B cell (primary cell): ENCODE measurements at regions not wholly inside any gene's neighbourhood (a gene's known extent, or its start where the extent isn't known, plus 50 kb on each side); places are given as distances from the start of the nearest gene placed in this dataset.

ENCODE experiments used
- ATAC-seq: fragments of 200-7000 bp; cut with Tn5 transposase; one replicate; pipeline ENCODE4 v1.10.0; 2021; ENCODE audit warnings: low read depth, mild to moderate bottlenecking, moderate number of reproducible peaks, moderate library complexity
- CTCF ChIA-PET: fragments of 350-600 bp; sonication (Branson Sonifier 250); formaldehyde crosslinking; loops from one replicate; lab custom pipeline; 2021; ENCODE audit warnings: antibody characterized with exemption, inconsistent platforms; lab: Charles Lee
- POLR2A ChIA-PET: fragments of 350-600 bp; sonication (Branson Sonifier 250); formaldehyde crosslinking; loops from one replicate; lab custom pipeline; 2021; ENCODE audit warnings: antibody characterized with exemption; lab: Charles Lee
- DNase-seq: peaks from one replicate; pipeline ENCODE4 v3.0.0; 2013
- H2AFZ ChIP-seq: 2 replicates; pipeline ENCODE4 v1.6.1; 2012; ENCODE audit warnings: mild to moderate bottlenecking, low read depth, low read length; ENCODE audit not compliant: insufficient read depth, poor library complexity, severe bottlenecking
- H3K27ac ChIP-seq, 2 donors: 1 replicate in 1 of 2; 2 replicates in 1 of 2; pipeline ENCODE4 v1.5.1; 2012 to 2013; ENCODE audit warnings: low read length in 2 of 2, mild to moderate bottlenecking in 2 of 2, moderate library complexity in 1 of 2
- H3K27me3 ChIP-seq, 4 experiments: fragments of 200-600 bp in 1 of 4; sonication (generic) in 1 of 4; replicated peaks in 1 of 4; 1 replicate in 2 of 4; 2 replicates in 2 of 4; pipeline versions ENCODE4 v1.6.1 to v1.7.0; 2013 to 2016; ENCODE audit warnings: low read length in 3 of 4, mild to moderate bottlenecking in 2 of 4, mixed read lengths in 1 of 4, moderate library complexity in 1 of 4; ENCODE audit not compliant: insufficient read depth in 4 of 4, control insufficient read depth in 3 of 4; ENCODE audit errors: control extremely low read depth in 1 of 4
- H3K36me3 ChIP-seq, 2 experiments: replicated peaks in 1 of 2; 1 replicate in 1 of 2; 2 replicates in 1 of 2; pipeline versions ENCODE4 v1.6.1 to v1.7.1; 2013; ENCODE audit warnings: low read length in 1 of 2; ENCODE audit not compliant: insufficient read depth in 2 of 2, control insufficient read depth in 1 of 2; ENCODE audit errors: control extremely low read depth in 1 of 2, extremely low read depth in 1 of 2
- H3K4me1 ChIP-seq, 2 donors: fragments of 200-600 bp in 1 of 2; sonication (generic) in 1 of 2; 1 replicate in 1 of 2; 2 replicates in 1 of 2; pipeline versions ENCODE4 v1.5.1 to v1.6.1; 2013 to 2017; ENCODE audit warnings: low read length in 2 of 2; ENCODE audit not compliant: control insufficient read depth in 2 of 2, insufficient read depth in 2 of 2
- H3K4me2 ChIP-seq: replicated peaks from 2 replicates; pipeline ENCODE3; 2012; ENCODE audit warnings: mild to moderate bottlenecking, low read depth, low read length; ENCODE audit not compliant: poor library complexity, severe bottlenecking
- H3K4me3 ChIP-seq, 5 experiments: fragments of 200-600 bp in 1 of 5; sonication (generic) in 1 of 5; 1 replicate in 3 of 5; 2 replicates in 2 of 5; pipeline versions ENCODE4 v1.5.1 to v1.7.0; 2011 to 2016; ENCODE audit warnings: low read length in 4 of 5, mild to moderate bottlenecking in 4 of 5, low read depth in 2 of 5, control low read depth in 1 of 5, moderate library complexity in 1 of 5; ENCODE audit not compliant: insufficient read depth in 1 of 5; ENCODE audit errors: control extremely low read depth in 1 of 5, extremely low read depth in 1 of 5
- H3K79me2 ChIP-seq: fragments of 200-600 bp; sonication (generic); one replicate; pipeline ENCODE4 v1.6.0; 2016; ENCODE audit warnings: low read length; ENCODE audit not compliant: control insufficient read depth, insufficient read depth
- H3K9ac ChIP-seq: fragments of 200-600 bp; sonication (generic); 2 replicates; pipeline ENCODE4 v1.6.1; 2017; ENCODE audit warnings: mild to moderate bottlenecking, low read length, moderate library complexity
- H3K9me3 ChIP-seq, 3 donors: one replicate each; pipeline versions ENCODE4 v1.6.1 to v1.7.1; 2013; ENCODE audit warnings: low read length in 2 of 3; ENCODE audit not compliant: control insufficient read depth in 2 of 3, insufficient read depth in 1 of 3; ENCODE audit errors: control extremely low read depth in 1 of 3
- H4K20me1 ChIP-seq: 2 replicates; pipeline ENCODE4 v1.6.0; 2012; ENCODE audit warnings: mild to moderate bottlenecking, low read length; ENCODE audit not compliant: insufficient read depth, control insufficient read depth, poor library complexity, severe bottlenecking
- H3K27ac Mint-ChIP-seq: one replicate; pipeline ENCODE4 v1.8.0; 2021; ENCODE audit warnings: mixed read lengths
- H3K27me3 Mint-ChIP-seq: one replicate; pipeline ENCODE4 v1.8.0; 2021; ENCODE audit warnings: mixed read lengths
- H3K4me1 Mint-ChIP-seq: one replicate; pipeline ENCODE4 v1.8.0; 2021; ENCODE audit warnings: mixed read lengths
- H3K4me3 Mint-ChIP-seq: one replicate; pipeline ENCODE4 v1.8.0; 2021; ENCODE audit warnings: mixed read lengths
- H3K9me3 Mint-ChIP-seq: one replicate; pipeline ENCODE4 v1.8.0; 2022; ENCODE audit warnings: mixed read lengths; ENCODE audit not compliant: insufficient read depth
- EZH2 ChIP-seq: IDR thresholded peaks from 2 replicates; pipeline ENCODE4 v1.6.1; 2012; ENCODE audit warnings: borderline replicate concordance, low read depth, mild to moderate bottlenecking, moderate library complexity, low read length; ENCODE audit not compliant: insufficient read depth, poor library complexity, severe bottlenecking
- WGBS: methylation state at CpG from one replicate; pipeline ENCODE4 v1.1.5; 2013; ENCODE audit warnings: missing lambda C conversion rate; ENCODE audit not compliant: insufficient coverage; 5-methylcytosine and 5-hydroxymethylcytosine counted together
- intact Hi-C: fragments of 100-400 bp; cut with micrococcal nuclease; formaldehyde crosslinking; loops from one replicate; pipeline ENCODE4 v1.10.0; 2022
- TF ChIP-seq, protein P1 (sequence below): fragments of 200-600 bp; IDR thresholded peaks from one replicate; pipeline ENCODE4 v1.8.0; 2022; ENCODE audit warnings: antibody characterized with exemption, mild to moderate bottlenecking

DNA sequence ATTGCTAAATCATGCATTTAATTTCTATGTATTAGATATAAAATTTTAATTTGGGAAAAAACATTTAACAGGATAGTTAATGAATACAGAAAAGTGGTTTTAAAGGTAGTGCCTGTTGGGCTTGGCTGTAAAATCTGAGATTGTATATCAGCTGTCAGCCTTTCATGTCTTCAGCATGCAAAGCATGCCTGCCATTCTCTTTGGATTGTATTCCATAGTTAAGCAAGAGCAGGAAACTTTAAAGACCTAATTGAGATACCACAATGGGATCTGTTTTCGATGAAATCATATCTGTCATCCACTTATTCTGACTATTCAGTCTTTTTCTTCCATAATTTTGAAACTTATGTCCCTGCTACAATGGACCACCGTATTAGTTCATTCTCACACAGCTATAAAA, 451.0 kb upstream of the DDI1 start:
- H3K4me3 Mint-ChIP-seq: no peak overlapping the region
- no peak overlapping the region for H3K27ac Mint-ChIP-seq
- H4K20me1 ChIP-seq: no peaks in the 10 kb centered on the region
- no peaks in the 10 kb centered on the region for H3K36me3 ChIP-seq
- H3K4me1 Mint-ChIP-seq: no peaks in the 10 kb centered on the region
- no peak for DNase-seq
- H2AFZ ChIP-seq: no peak overlapping the region
- ATAC-seq: no peak
- CTCF ChIA-PET: no interaction called here
- H3K27me3 ChIP-seq: no peaks in the 10 kb centered on the region
- no peaks in the 10 kb centered on the region for H3K4me1 ChIP-seq
- H3K79me2 ChIP-seq: no peaks in the 10 kb centered on the region
- POLR2A ChIA-PET: no interaction called here
- WGBS: no CpG with 5 or more reads among the region's 2 CpGs
- no peaks in the 10 kb centered on the region for H3K9me3 Mint-ChIP-seq
- H3K9ac ChIP-seq: no peak overlapping the region
- intact Hi-C loops: no loop called here
- no peaks in the 10 kb centered on the region for H3K27me3 Mint-ChIP-seq
- no peak overlapping the region for H3K27ac ChIP-seq
- no peaks in the 10 kb centered on the region for H3K9me3 ChIP-seq
- no peak for TF ChIP-seq EZH2
- TF ChIP-seq, protein P1, sequence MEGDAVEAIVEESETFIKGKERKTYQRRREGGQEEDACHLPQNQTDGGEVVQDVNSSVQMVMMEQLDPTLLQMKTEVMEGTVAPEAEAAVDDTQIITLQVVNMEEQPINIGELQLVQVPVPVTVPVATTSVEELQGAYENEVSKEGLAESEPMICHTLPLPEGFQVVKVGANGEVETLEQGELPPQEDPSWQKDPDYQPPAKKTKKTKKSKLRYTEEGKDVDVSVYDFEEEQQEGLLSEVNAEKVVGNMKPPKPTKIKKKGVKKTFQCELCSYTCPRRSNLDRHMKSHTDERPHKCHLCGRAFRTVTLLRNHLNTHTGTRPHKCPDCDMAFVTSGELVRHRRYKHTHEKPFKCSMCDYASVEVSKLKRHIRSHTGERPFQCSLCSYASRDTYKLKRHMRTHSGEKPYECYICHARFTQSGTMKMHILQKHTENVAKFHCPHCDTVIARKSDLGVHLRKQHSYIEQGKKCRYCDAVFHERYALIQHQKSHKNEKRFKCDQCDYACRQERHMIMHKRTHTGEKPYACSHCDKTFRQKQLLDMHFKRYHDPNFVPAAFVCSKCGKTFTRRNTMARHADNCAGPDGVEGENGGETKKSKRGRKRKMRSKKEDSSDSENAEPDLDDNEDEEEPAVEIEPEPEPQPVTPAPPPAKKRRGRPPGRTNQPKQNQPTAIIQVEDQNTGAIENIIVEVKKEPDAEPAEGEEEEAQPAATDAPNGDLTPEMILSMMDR: no peak
- no peak overlapping the region for H3K4me2 ChIP-seq
- no peak overlapping the region for H3K4me3 ChIP-seq

GRCh38 chr11:103585911-103586310, 450.5 kb upstream of the DDI1 start:
- Histone ChIP-seq H3K79me2 (no peaks in the 10 kb centered on the region), H3K4me1 (no peaks in the 10 kb centered on the region), H3K27me3 (no peaks in the 10 kb centered on the region), H3K9ac (no peak overlapping the region), H3K4me2 (no peak overlapping the region), H3K9me3 (no peaks in the 10 kb centered on the region), H3K27ac (no peak overlapping the region), H2AFZ (no peak overlapping the region), H3K4me3 (no peak overlapping the region), H4K20me1 (no peaks in the 10 kb centered on the region), H3K36me3 (no peaks in the 10 kb centered on the region)
- H3K4me1 Mint-ChIP-seq: no peaks in the 10 kb centered on the region
- ChIA-PET CTCF (interaction anchor here (1.1 kb wide), 1 partner anchor 15 kb away, joined by 4 read pairs; no protein-coding TSS in a partner anchor), POLR2A (no interaction called here)
- no peaks in the 10 kb centered on the region for H3K27me3 Mint-ChIP-seq
- WGBS: no CpG with 5 or more reads among the region's 5 CpGs
- no peak for ATAC-seq
- TF ChIP-seq, protein P1: no peak
- no peak for TF ChIP-seq EZH2
- H3K4me3 Mint-ChIP-seq: no peak overlapping the region
- intact Hi-C loops: no loop called here
- DNase-seq: no peak
- no peak overlapping the region for H3K27ac Mint-ChIP-seq
- no peaks in the 10 kb centered on the region for H3K9me3 Mint-ChIP-seq
